EL (cell line): ENCODE measurements at regions not wholly inside any gene's neighbourhood (a gene's known extent, or its start where the extent isn't known, plus 50 kb on each side); places are given as distances from the start of the nearest gene placed in this dataset.
A peak's percentile ranks its signal among the peaks of the same experiment; 100 is the strongest.
"Not testable (repeated sequence)": the region's sequence is repeated elsewhere in the genome, so short reads cannot be mapped to it uniquely, and the experiment has no call there.

ENCODE experiments used
- DNase-seq: peaks from one replicate; pipeline ENCODE4 v3.0.0-alpha.2; 2016

GRCh38 chr5:173667702-173668101 lies 51.3 kb upstream of the BOD1 start:
- DNase-seq = no peak

- no peak for DNase-seq
These were observed 51.9 kb upstream of the BOD1 start for GRCh38 chr5:173668245-173668800.

- DNase-seq = no peak
These were observed 52.5 kb upstream of the BOD1 start for GRCh38 chr5:173668910-173669309.

- DNase-seq = no peak
These were observed 53.0 kb upstream of the BOD1 start for GRCh38 chr5:173669483-173669882.

GRCh38 chr5:173670130-173670651 lies 53.7 kb upstream of the BOD1 start:
- DNase-seq = no peak

- DNase-seq = no peak
These were observed 54.3 kb upstream of the BOD1 start for GRCh38 chr5:173670791-173671120.

GRCh38 chr5:173671121-173671949 lies 54.9 kb upstream of the BOD1 start:
- DNase-seq = peak; percentile 25

GRCh38 chr5:173672166-173672565 lies 55.7 kb upstream of the BOD1 start:
- no peak for DNase-seq

GRCh38 chr5:173672891-173673290 lies 56.4 kb upstream of the BOD1 start:
- no peak for DNase-seq

- DNase-seq = no peak
These were observed 57.0 kb upstream of the BOD1 start for GRCh38 chr5:173673295-173674101.

- no peak for DNase-seq
These were observed 59.0 kb upstream of the BOD1 start for GRCh38 chr5:173675287-173675996.

- no peak for DNase-seq
These were observed 59.9 kb upstream of the BOD1 start for GRCh38 chr5:173676375-173676774.

- no peak for DNase-seq
These were observed 60.7 kb upstream of the BOD1 start for GRCh38 chr5:173677125-173677672.

- no peak for DNase-seq
These were observed 63.6 kb upstream of the BOD1 start for GRCh38 chr5:173679909-173680630.

- no peak for DNase-seq
These were observed 64.3 kb upstream of the BOD1 start for GRCh38 chr5:173680660-173681242.

GRCh38 chr5:173682313-173682712 lies 65.9 kb upstream of the BOD1 start:
- DNase-seq = no peak

GRCh38 chr5:173684535-173684934 lies 68.1 kb upstream of the BOD1 start:
- not testable (repeated sequence) for DNase-seq

GRCh38 chr5:173686950-173687349 lies 70.5 kb upstream of the BOD1 start:
- DNase-seq = no peak

- no peak for DNase-seq
These were observed 72.3 kb upstream of the BOD1 start for GRCh38 chr5:173688703-173689102.

- no peak for DNase-seq
These were observed 72.8 kb upstream of the BOD1 start for GRCh38 chr5:173689171-173689736.

- DNase-seq = no peak
These were observed 73.4 kb upstream of the BOD1 start for GRCh38 chr5:173689737-173690360.
